ENCODE measurements at regions not wholly inside any gene's neighbourhood (a gene's known extent, or its start where the extent isn't known, plus 50 kb on each side); places are given as distances from the start of the nearest gene placed in this dataset.

- TF ChIP-seq CTCF (IDR thresholded peaks at IDR 0.05; ENCODE audit: extremely low read depth, missing control alignments) = no peak
- DNase-seq (ENCODE audit: low spot score) = no peak
Observed at GRCh38 chr5:105821800-105822199, 1848.9 kb downstream of the EFNA5 start.

GRCh38 chr5:105817914-105818313 lies 1852.8 kb downstream of the EFNA5 start:
- no peak for TF ChIP-seq CTCF (IDR thresholded peaks at IDR 0.05; ENCODE audit: extremely low read depth, missing control alignments)
- no peak for DNase-seq (ENCODE audit: low spot score)

GRCh38 chr5:105817416-105817815 lies 1853.3 kb downstream of the EFNA5 start:
- no peak for TF ChIP-seq CTCF (IDR thresholded peaks at IDR 0.05; ENCODE audit: extremely low read depth, missing control alignments)
- no peak for DNase-seq (ENCODE audit: low spot score)

GRCh38 chr5:105816961-105817360 lies 1853.8 kb downstream of the EFNA5 start:
- no peak for DNase-seq (ENCODE audit: low spot score)
- no peak for TF ChIP-seq CTCF (IDR thresholded peaks at IDR 0.05; ENCODE audit: extremely low read depth, missing control alignments)

GRCh38 chr5:105812304-105812703 lies 1858.4 kb downstream of the EFNA5 start:
- no peak for TF ChIP-seq CTCF (IDR thresholded peaks at IDR 0.05; ENCODE audit: extremely low read depth, missing control alignments)
- DNase-seq (ENCODE audit: low spot score) = no peak

- no peak for TF ChIP-seq CTCF (IDR thresholded peaks at IDR 0.05; ENCODE audit: extremely low read depth, missing control alignments)
- no peak for DNase-seq (ENCODE audit: low spot score)
Observed at GRCh38 chr5:105807951-105808350, 1862.8 kb downstream of the EFNA5 start.

- no peak for DNase-seq (ENCODE audit: low spot score)
- TF ChIP-seq CTCF (IDR thresholded peaks at IDR 0.05; ENCODE audit: extremely low read depth, missing control alignments) = no peak
Observed at GRCh38 chr5:105807290-105807689, 1863.4 kb downstream of the EFNA5 start.
